ENCODE measurements at regions not wholly inside any gene's neighbourhood (a gene's known extent, or its start where the extent isn't known, plus 50 kb on each side); places are given as distances from the start of the nearest gene placed in this dataset.

DNA sequence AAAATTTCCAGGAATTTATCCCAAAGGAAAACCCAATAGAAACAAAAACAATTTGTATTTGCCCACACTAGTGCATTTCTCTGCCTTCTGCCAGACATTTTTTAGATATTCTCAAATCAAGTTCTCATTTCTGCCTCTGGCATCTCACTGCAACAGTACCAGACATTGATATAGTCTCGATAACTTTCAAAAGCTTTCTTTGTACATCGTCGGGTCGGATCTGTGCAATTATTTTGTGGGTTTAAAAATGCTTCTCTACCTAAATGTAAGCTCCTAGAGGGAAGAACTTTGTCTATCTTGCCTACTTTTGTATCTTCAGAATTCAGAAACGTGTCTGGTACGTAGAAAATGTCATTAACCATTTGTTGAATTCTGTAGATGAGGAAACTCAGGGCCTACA lies 125.5 kb upstream of the LIFR start:
- TF ChIP-seq, protein P1, sequence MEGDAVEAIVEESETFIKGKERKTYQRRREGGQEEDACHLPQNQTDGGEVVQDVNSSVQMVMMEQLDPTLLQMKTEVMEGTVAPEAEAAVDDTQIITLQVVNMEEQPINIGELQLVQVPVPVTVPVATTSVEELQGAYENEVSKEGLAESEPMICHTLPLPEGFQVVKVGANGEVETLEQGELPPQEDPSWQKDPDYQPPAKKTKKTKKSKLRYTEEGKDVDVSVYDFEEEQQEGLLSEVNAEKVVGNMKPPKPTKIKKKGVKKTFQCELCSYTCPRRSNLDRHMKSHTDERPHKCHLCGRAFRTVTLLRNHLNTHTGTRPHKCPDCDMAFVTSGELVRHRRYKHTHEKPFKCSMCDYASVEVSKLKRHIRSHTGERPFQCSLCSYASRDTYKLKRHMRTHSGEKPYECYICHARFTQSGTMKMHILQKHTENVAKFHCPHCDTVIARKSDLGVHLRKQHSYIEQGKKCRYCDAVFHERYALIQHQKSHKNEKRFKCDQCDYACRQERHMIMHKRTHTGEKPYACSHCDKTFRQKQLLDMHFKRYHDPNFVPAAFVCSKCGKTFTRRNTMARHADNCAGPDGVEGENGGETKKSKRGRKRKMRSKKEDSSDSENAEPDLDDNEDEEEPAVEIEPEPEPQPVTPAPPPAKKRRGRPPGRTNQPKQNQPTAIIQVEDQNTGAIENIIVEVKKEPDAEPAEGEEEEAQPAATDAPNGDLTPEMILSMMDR (IDR thresholded peaks at IDR 0.05): no peak
- no peak for TF ChIP-seq POLR2A (IDR thresholded peaks at IDR 0.05)
